WTC11 (cell line): ENCODE measurements at regions not wholly inside any gene's neighbourhood (a gene's known extent, or its start where the extent isn't known, plus 50 kb on each side); places are given as distances from the start of the nearest gene placed in this dataset.

Source experiments
- ATAC-seq: fragments of 200-7000 bp; cut with Tn5 transposase; 2 replicates; pipeline ENCODE4 v1.10.0; 2021; ENCODE audit warnings: mild to moderate bottlenecking, moderate library complexity
- CTCF ChIA-PET: fragments of 300-600 bp; sonication (Branson Sonifier 250); formaldehyde crosslinking; loops from one replicate; lab custom pipeline; 2021; ENCODE audit warnings: antibody characterized with exemption; lab: Charles Lee
- POLR2A ChIA-PET: fragments of 350-600 bp; sonication (Branson Sonifier 250); formaldehyde crosslinking; loops from one replicate; lab custom pipeline; 2021; ENCODE audit warnings: antibody characterized with exemption; lab: Charles Lee
- DNase-seq: peaks from one replicate; pipeline ENCODE4 v3.0.0; 2021; ENCODE audit warnings: low spot score
- H3K27ac Mint-ChIP-seq: 2 replicates; pipeline ENCODE4 v1.8.0; 2021; ENCODE audit warnings: mixed read lengths
- H3K27me3 Mint-ChIP-seq: 2 replicates; pipeline ENCODE4 v1.8.0; 2021; ENCODE audit warnings: low read depth, mild to moderate bottlenecking, moderate library complexity, mixed read lengths
- H3K36me3 Mint-ChIP-seq: 2 replicates; pipeline ENCODE4 v1.8.0; 2021; ENCODE audit warnings: mixed read lengths
- H3K4me1 Mint-ChIP-seq: 2 replicates; pipeline ENCODE4 v1.8.0; 2022; ENCODE audit warnings: mixed read lengths
- H3K4me3 Mint-ChIP-seq: 2 replicates; pipeline ENCODE4 v1.8.0; 2021; ENCODE audit warnings: mild to moderate bottlenecking, moderate library complexity, mixed read lengths
- H3K9me3 Mint-ChIP-seq: 2 replicates; pipeline ENCODE4 v1.8.0; 2021; ENCODE audit warnings: mixed read lengths
- ATF1 ChIP-seq: sonication (generic); formaldehyde crosslinking; IDR thresholded peaks from 2 replicates; pipeline ENCODE4 v1.8.1; 2023; ENCODE audit warnings: mild to moderate bottlenecking, moderate library complexity, missing genetic modification reagents
- ATF6 ChIP-seq: sonication (generic); formaldehyde crosslinking; IDR thresholded peaks from 2 replicates; pipeline ENCODE4 v1.8.1; 2023; ENCODE audit warnings: mild to moderate bottlenecking, missing genetic modification reagents
- E2F5 ChIP-seq: sonication (generic); formaldehyde crosslinking; IDR thresholded peaks from 2 replicates; pipeline ENCODE4 v1.8.1; 2022; ENCODE audit warnings: mild to moderate bottlenecking, moderate library complexity, missing genetic modification reagents
- FOXK1 ChIP-seq: sonication (generic); formaldehyde crosslinking; IDR thresholded peaks from 2 replicates; pipeline ENCODE4 v1.8.0; 2022; ENCODE audit warnings: mild to moderate bottlenecking, moderate library complexity, missing genetic modification reagents
- HMGXB4 ChIP-seq: sonication (generic); formaldehyde crosslinking; IDR thresholded peaks from 2 replicates; pipeline ENCODE4 v1.8.1; 2023; ENCODE audit warnings: mild to moderate bottlenecking, moderate library complexity, missing genetic modification reagents
- JUN ChIP-seq: sonication (generic); formaldehyde crosslinking; IDR thresholded peaks from 2 replicates; pipeline ENCODE4 v1.8.0; 2023; ENCODE audit warnings: mild to moderate bottlenecking, missing genetic modification reagents
- KAT7 ChIP-seq: sonication (generic); formaldehyde crosslinking; IDR thresholded peaks from 2 replicates; pipeline ENCODE4 v1.8.1; 2023; ENCODE audit warnings: missing genetic modification reagents, mild to moderate bottlenecking, borderline replicate concordance
- MYBL2 ChIP-seq: sonication (generic); formaldehyde crosslinking; IDR thresholded peaks from 2 replicates; pipeline ENCODE4 v1.8.1; 2023; ENCODE audit warnings: mild to moderate bottlenecking, moderate library complexity, missing genetic modification reagents
- NR1H2 ChIP-seq: sonication (generic); formaldehyde crosslinking; IDR thresholded peaks from 2 replicates; pipeline ENCODE4 v1.9.0; 2021; ENCODE audit warnings: mild to moderate bottlenecking, moderate library complexity, missing genetic modification reagents
- NR2C2 ChIP-seq: sonication (generic); formaldehyde crosslinking; IDR thresholded peaks from 2 replicates; pipeline ENCODE4 v1.8.0; 2022; ENCODE audit warnings: mild to moderate bottlenecking, missing genetic modification reagents
- PRDM15 ChIP-seq: sonication (generic); formaldehyde crosslinking; IDR thresholded peaks from 2 replicates; pipeline ENCODE4 v1.8.0; 2022; ENCODE audit warnings: missing genetic modification reagents
- PRRX2 ChIP-seq: fragments of 250-450 bp; sonication (Bioruptor Pico); IDR thresholded peaks from 2 replicates; pipeline ENCODE4 v1.8.0; 2021; ENCODE audit warnings: mild to moderate bottlenecking
- SOX15 ChIP-seq: fragments of 250-450 bp; sonication (Bioruptor Pico); IDR thresholded peaks from 2 replicates; pipeline ENCODE4 v1.9.0; 2021; ENCODE audit warnings: mild to moderate bottlenecking
- STAT6 ChIP-seq: sonication (generic); formaldehyde crosslinking; conservative IDR thresholded peaks from 2 replicates; pipeline ENCODE4 v1.8.1; 2023; ENCODE audit warnings: mild to moderate bottlenecking, low read depth, missing genetic modification reagents, moderate library complexity
- TCF7 ChIP-seq: sonication (generic); formaldehyde crosslinking; IDR thresholded peaks from 2 replicates; pipeline ENCODE4 v1.8.0; 2022; ENCODE audit warnings: mild to moderate bottlenecking, low read depth, missing genetic modification reagents, moderate library complexity
- ZBTB21 ChIP-seq: sonication (generic); formaldehyde crosslinking; IDR thresholded peaks from 2 replicates; pipeline ENCODE4 v1.8.1; 2023; ENCODE audit warnings: mild to moderate bottlenecking, missing genetic modification reagents, borderline replicate concordance
- ZNF138 ChIP-seq: sonication (generic); formaldehyde crosslinking; conservative IDR thresholded peaks from 2 replicates; pipeline ENCODE4 v1.8.1; 2022; ENCODE audit warnings: mild to moderate bottlenecking, moderate library complexity, missing genetic modification reagents
- ZNF416 ChIP-seq: fragments of 250-450 bp; sonication (Bioruptor Pico); IDR thresholded peaks from 2 replicates; pipeline ENCODE4 v1.9.0; 2021; ENCODE audit warnings: mild to moderate bottlenecking, inconsistent platforms
- ZNF512 ChIP-seq: sonication (generic); formaldehyde crosslinking; IDR thresholded peaks from 2 replicates; pipeline ENCODE4 v1.8.1; 2022; ENCODE audit warnings: missing genetic modification reagents, borderline replicate concordance

GRCh38 chr9:82140471-82140870 lies 151.9 kb downstream of the SPATA31D1 start:
- no peak for TF ChIP-seq HMGXB4
- TF ChIP-seq STAT6 = no peak
- TF ChIP-seq ZNF512 (CRISPR knock-in tag) = no peak
- TF ChIP-seq JUN = no peak
- TF ChIP-seq NR1H2 = no peak
- Mint-ChIP-seq H3K9me3 (peaks cover 14% of the 10 kb centered on the region), H3K4me3 (no peak overlapping the region), H3K27ac (no peak overlapping the region), H3K27me3 (no peaks in the 10 kb centered on the region; the same call in 1 of the 2 replicates), H3K36me3 (peaks cover 9% of the 10 kb centered on the region), H3K4me1 (no peaks in the 10 kb centered on the region)
- no peak for ATAC-seq
- CTCF ChIA-PET = no interaction called here
- POLR2A ChIA-PET = no interaction called here
- DNase-seq = no peak

GRCh38 chr9:82144803-82145202 lies 156.2 kb downstream of the SPATA31D1 start:
- no peaks in the 10 kb centered on the region for H3K4me1 Mint-ChIP-seq
- no peak for TF ChIP-seq ZBTB21 (CRISPR knock-in tag)
- TF ChIP-seq ZNF416 = no peak
- TF ChIP-seq ATF1 (CRISPR knock-in tag) = no peak
- no peak for TF ChIP-seq SOX15
- TF ChIP-seq FOXK1 = no peak
- TF ChIP-seq KAT7 (CRISPR knock-in tag) = no peak
- TF ChIP-seq NR2C2 (CRISPR knock-in tag) = no peak
- TF ChIP-seq TCF7 = no peak
- TF ChIP-seq MYBL2 (CRISPR knock-in tag) = no peak
- TF ChIP-seq ATF6 (CRISPR knock-in tag) = no peak
- TF ChIP-seq, all 79 proteins: peak for 0
- H3K27me3 Mint-ChIP-seq = no peaks in the 10 kb centered on the region
- DNase-seq (no peak), ATAC-seq (no peak)
- H3K27ac Mint-ChIP-seq = no peak overlapping the region
- POLR2A ChIA-PET = no interaction called here
- CTCF ChIA-PET = no interaction called here
- H3K4me3 Mint-ChIP-seq = no peak overlapping the region
- H3K36me3 Mint-ChIP-seq = no peaks in the 10 kb centered on the region
- H3K9me3 Mint-ChIP-seq = peaks cover 3% of the 10 kb centered on the region; the same call in 1 of the 2 replicates

GRCh38 chr9:82146677-82147076 lies 158.1 kb downstream of the SPATA31D1 start:
- DNase-seq (no peak), ATAC-seq (no peak)
- ChIA-PET POLR2A (no interaction called here), CTCF (no interaction called here)
- no peaks in the 10 kb centered on the region for H3K27me3 Mint-ChIP-seq
- H3K27ac Mint-ChIP-seq = no peak overlapping the region
- peaks cover 7% of the 10 kb centered on the region; the same call in 1 of the 2 replicates for H3K4me1 Mint-ChIP-seq
- H3K36me3 Mint-ChIP-seq = no peaks in the 10 kb centered on the region
- no peaks in the 10 kb centered on the region for H3K9me3 Mint-ChIP-seq
- no peak overlapping the region for H3K4me3 Mint-ChIP-seq
- no peak for TF ChIP-seq E2F5 (CRISPR knock-in tag)
- TF ChIP-seq PRRX2 (CRISPR knock-in tag) = no peak
- no peak for TF ChIP-seq ZNF138 (CRISPR knock-in tag)
- no peak for TF ChIP-seq PRDM15 (CRISPR knock-in tag)
